Natural killer cell (primary cell): ENCODE measurements at regions not wholly inside any gene's neighbourhood (a gene's known extent, or its start where the extent isn't known, plus 50 kb on each side); places are given as distances from the start of the nearest gene placed in this dataset.
"Not testable (repeated sequence)": the region's sequence is repeated elsewhere in the genome, so short reads cannot be mapped to it uniquely, and the experiment has no call there.

Source experiments
- ATAC-seq, 3 donors: fragments of 150-1000 bp in 2 of 3; fragments of 200-7000 bp in 1 of 3; cut with Tn5 transposase; 1 replicate in 1 of 3; 2 replicates in 2 of 3; pipeline ENCODE4 v1.10.0; 2021; ENCODE audit warnings: mild to moderate bottlenecking in 2 of 3, moderate library complexity in 2 of 3
- DNase-seq, 2 donors: peaks; one replicate each; pipeline versions ENCODE4 v3.0.0 to v3.0.0-alpha.2; 2013 to 2021; ENCODE audit warnings: mixed read lengths in 1 of 2
- H3K27ac ChIP-seq: one replicate; pipeline ENCODE4 v1.5.1; 2013; ENCODE audit warnings: mild to moderate bottlenecking, low read length
- H3K27me3 ChIP-seq: one replicate; pipeline ENCODE4 v1.6.1; 2013; ENCODE audit warnings: low read length; ENCODE audit not compliant: control insufficient read depth, insufficient read depth
- H3K36me3 ChIP-seq: one replicate; pipeline ENCODE4 v1.6.1; 2013; ENCODE audit warnings: low read length; ENCODE audit not compliant: control insufficient read depth, insufficient read depth
- H3K4me1 ChIP-seq: one replicate; pipeline ENCODE4 v1.6.1; 2013; ENCODE audit warnings: low read length; ENCODE audit not compliant: control insufficient read depth, insufficient read depth
- H3K4me3 ChIP-seq: one replicate; pipeline ENCODE4 v1.5.1; 2013; ENCODE audit warnings: low read length
- H3K9me3 ChIP-seq: one replicate; pipeline ENCODE4 v1.6.1; 2013; ENCODE audit warnings: low read length; ENCODE audit not compliant: control insufficient read depth, insufficient read depth
- H3K27ac Mint-ChIP-seq, 2 donors: one replicate each; pipeline ENCODE4 v1.8.0; 2022; ENCODE audit warnings: mild to moderate bottlenecking in 2 of 2, mixed read lengths in 2 of 2, moderate library complexity in 1 of 2
- H3K27me3 Mint-ChIP-seq, 2 donors: one replicate each; pipeline ENCODE4 v1.8.0; 2022; ENCODE audit warnings: low read depth in 2 of 2, mixed read lengths in 2 of 2
- H3K36me3 Mint-ChIP-seq: one replicate; pipeline ENCODE4 v1.8.0; 2022; ENCODE audit warnings: mixed read lengths
- H3K4me1 Mint-ChIP-seq, 2 donors: one replicate each; pipeline ENCODE4 v1.8.0; 2022; ENCODE audit warnings: mixed read lengths in 2 of 2
- H3K4me3 Mint-ChIP-seq: one replicate; pipeline ENCODE4 v1.8.0; 2022; ENCODE audit warnings: mild to moderate bottlenecking, moderate library complexity, mixed read lengths
- H3K9me3 Mint-ChIP-seq, 2 donors: one replicate each; pipeline ENCODE4 v1.8.0; 2022; ENCODE audit warnings: mixed read lengths in 2 of 2
- CTCF ChIP-seq: fragments of 200-600 bp; IDR thresholded peaks from one replicate; pipeline ENCODE4 v1.8.0; 2022; ENCODE audit warnings: antibody characterized with exemption
- WGBS: methylation state at CpG from one replicate; pipeline ENCODE4 v1.1.7; 2013; ENCODE audit warnings: missing lambda C conversion rate; ENCODE audit not compliant: insufficient coverage; 5-methylcytosine and 5-hydroxymethylcytosine counted together
- intact Hi-C: fragments of 100-400 bp; cut with micrococcal nuclease; formaldehyde crosslinking; loops from one replicate; pipeline ENCODE4 v1.14.2; 2022

- H3K4me3 Mint-ChIP-seq: no peak overlapping the region
- no peaks in the 10 kb centered on the region for H3K9me3 ChIP-seq
- H3K9me3 Mint-ChIP-seq: peaks cover 0 to 4% of the 10 kb centered on the region in 2 donors
- no peaks in the 10 kb centered on the region for H3K27me3 Mint-ChIP-seq
- H3K4me3 ChIP-seq: no peak overlapping the region
- no peaks in the 10 kb centered on the region for H3K4me1 ChIP-seq
- DNase-seq: no peak
- H3K27ac Mint-ChIP-seq: no peak overlapping the region
- TF ChIP-seq CTCF: no peak
- no peak overlapping the region for H3K27ac ChIP-seq
- H3K27me3 ChIP-seq: no peaks in the 10 kb centered on the region
- no peaks in the 10 kb centered on the region for H3K36me3 Mint-ChIP-seq
- intact Hi-C loops: no loop called here
- no peaks in the 10 kb centered on the region for H3K4me1 Mint-ChIP-seq
- ATAC-seq: no peak
- H3K36me3 ChIP-seq: no peaks in the 10 kb centered on the region
- 50% methylated on average over 1 of the region's 3 CpGs for WGBS
These were observed 72.1 kb upstream of the PLAAT1 start for GRCh38 chr3:193168931-193169330.

- no peak overlapping the region for H3K4me3 ChIP-seq
- intact Hi-C loops: no loop called here
- DNase-seq (no peak), ATAC-seq (no peak)
- no peaks in the 10 kb centered on the region for H3K27me3 Mint-ChIP-seq
- H3K4me3 Mint-ChIP-seq: no peak overlapping the region
- H3K36me3 ChIP-seq: no peaks in the 10 kb centered on the region
- no peak overlapping the region for H3K27ac Mint-ChIP-seq
- no peak for TF ChIP-seq CTCF
- H3K4me1 ChIP-seq: no peaks in the 10 kb centered on the region
- no peaks in the 10 kb centered on the region for H3K36me3 Mint-ChIP-seq
- H3K9me3 Mint-ChIP-seq: peaks cover 2 to 5% of the 10 kb centered on the region in 2 donors
- no peaks in the 10 kb centered on the region for H3K27me3 ChIP-seq
- H3K9me3 ChIP-seq: no peaks in the 10 kb centered on the region
- WGBS: 90% methylated on average over 1 of the region's 1 CpG
- H3K27ac ChIP-seq: no peak overlapping the region
- no peaks in the 10 kb centered on the region for H3K4me1 Mint-ChIP-seq
These were observed 66.9 kb upstream of the PLAAT1 start for GRCh38 chr3:193174140-193174539.

GRCh38 chr3:193179332-193180012 is 61.5 kb upstream of the PLAAT1 start:
- H3K36me3 ChIP-seq, ATAC-seq, H3K27ac Mint-ChIP-seq, H3K27ac ChIP-seq, intact Hi-C loops, H3K27me3 Mint-ChIP-seq, H3K9me3 ChIP-seq, H3K4me1 Mint-ChIP-seq, H3K4me1 ChIP-seq, H3K27me3 ChIP-seq, DNase-seq, H3K36me3 Mint-ChIP-seq, H3K4me3 ChIP-seq, H3K4me3 Mint-ChIP-seq: not testable (repeated sequence)
- 80% methylated on average over 8 of the region's 8 CpGs for WGBS
- peaks cover 5 to 13% of the 10 kb centered on the region in 2 donors for H3K9me3 Mint-ChIP-seq

- Mint-ChIP-seq H3K4me1 (no peaks in the 10 kb centered on the region), H3K9me3 (peaks cover 2 to 3% of the 10 kb centered on the region in 2 donors), H3K4me3 (no peak overlapping the region), H3K36me3 (no peaks in the 10 kb centered on the region), H3K27me3 (no peaks in the 10 kb centered on the region), H3K27ac (no peak overlapping the region)
- Histone ChIP-seq H3K9me3 (no peaks in the 10 kb centered on the region), H3K4me3 (no peak overlapping the region), H3K36me3 (no peaks in the 10 kb centered on the region), H3K4me1 (no peaks in the 10 kb centered on the region), H3K27ac (no peak overlapping the region), H3K27me3 (no peaks in the 10 kb centered on the region)
- DNase-seq (no peak), ATAC-seq (no peak)
- intact Hi-C loops: no loop called here
- no peak for TF ChIP-seq CTCF
- WGBS: 78% methylated on average over 6 of the region's 6 CpGs
These were observed 53.8 kb upstream of the PLAAT1 start for GRCh38 chr3:193187070-193187722.
